ENCODE measurements at regions not wholly inside any gene's neighbourhood (a gene's known extent, or its start where the extent isn't known, plus 50 kb on each side); places are given as distances from the start of the nearest gene placed in this dataset.

DNA sequence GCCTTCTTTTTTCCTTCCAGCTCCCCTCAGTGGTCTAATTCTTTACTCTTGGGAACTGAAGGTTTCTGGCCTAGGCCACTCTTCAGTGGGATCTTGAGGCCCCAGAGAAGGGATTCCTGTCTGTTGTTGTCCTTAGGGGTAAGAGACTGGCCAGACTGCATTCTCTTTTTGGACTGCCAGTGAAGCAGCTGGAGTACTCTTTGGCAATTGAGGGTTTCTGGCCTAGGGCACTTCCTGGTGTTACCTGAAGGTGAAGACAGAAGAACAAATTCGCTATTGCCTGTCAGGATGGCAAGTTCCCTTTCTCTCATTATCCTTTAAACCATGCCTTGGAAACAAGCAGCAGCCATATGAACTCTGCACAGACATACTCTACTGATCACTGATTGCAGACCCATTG is 286.6 kb upstream of the ZP4 start:
- no peak for DNase-seq
- no peak overlapping the region for H3K4me3 ChIP-seq
- H3K9me3 ChIP-seq = no peaks in the 10 kb centered on the region
- H3K27me3 ChIP-seq = no peaks in the 10 kb centered on the region
- no peaks in the 10 kb centered on the region for H3K36me3 ChIP-seq

DNA sequence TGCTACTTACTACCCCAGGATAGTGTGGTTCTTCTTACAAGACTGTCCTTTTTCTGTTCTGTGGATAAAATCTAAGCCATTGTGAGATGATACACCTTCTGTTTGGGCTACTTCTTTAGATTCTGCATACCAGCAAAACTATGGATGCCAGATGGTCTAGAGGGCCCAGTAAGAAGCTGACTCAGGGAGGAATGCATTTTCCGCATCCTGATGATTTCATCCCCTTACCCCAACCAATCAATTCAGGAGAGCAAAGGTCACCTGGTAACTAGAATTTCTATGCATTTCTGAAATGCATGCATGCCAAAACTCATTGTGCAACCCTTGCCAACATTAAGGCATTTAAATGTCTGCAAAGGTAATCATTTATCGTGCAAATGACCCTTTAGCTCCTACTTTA is 285.7 kb upstream of the ZP4 start:
- Histone ChIP-seq H3K9me3 (no peaks in the 10 kb centered on the region), H3K4me3 (no peak overlapping the region), H3K36me3 (no peaks in the 10 kb centered on the region), H3K27me3 (no peaks in the 10 kb centered on the region)
- DNase-seq = no peak

DNA sequence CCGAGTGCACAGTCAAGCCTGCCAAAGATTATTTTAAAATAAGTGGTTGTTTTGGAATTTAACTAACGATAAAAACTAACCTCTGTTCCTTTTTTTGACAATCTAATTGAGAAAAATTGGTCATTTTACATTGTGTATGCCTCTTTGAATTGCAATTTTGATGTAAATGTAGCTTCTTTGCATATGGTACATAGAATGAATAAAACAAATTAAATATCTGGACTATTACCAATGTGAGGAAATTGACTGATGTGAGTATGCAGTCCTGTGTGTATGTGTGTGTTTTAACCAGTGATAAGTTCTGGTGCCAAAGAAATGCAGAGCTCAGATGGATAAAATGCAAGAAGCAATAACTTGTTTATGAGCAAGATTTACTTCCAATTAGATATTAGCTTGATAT is 281.3 kb upstream of the ZP4 start:
- Histone ChIP-seq H3K27me3 (no peaks in the 10 kb centered on the region), H3K9me3 (no peaks in the 10 kb centered on the region), H3K4me3 (no peak overlapping the region), H3K36me3 (no peaks in the 10 kb centered on the region)
- no peak for DNase-seq

DNA sequence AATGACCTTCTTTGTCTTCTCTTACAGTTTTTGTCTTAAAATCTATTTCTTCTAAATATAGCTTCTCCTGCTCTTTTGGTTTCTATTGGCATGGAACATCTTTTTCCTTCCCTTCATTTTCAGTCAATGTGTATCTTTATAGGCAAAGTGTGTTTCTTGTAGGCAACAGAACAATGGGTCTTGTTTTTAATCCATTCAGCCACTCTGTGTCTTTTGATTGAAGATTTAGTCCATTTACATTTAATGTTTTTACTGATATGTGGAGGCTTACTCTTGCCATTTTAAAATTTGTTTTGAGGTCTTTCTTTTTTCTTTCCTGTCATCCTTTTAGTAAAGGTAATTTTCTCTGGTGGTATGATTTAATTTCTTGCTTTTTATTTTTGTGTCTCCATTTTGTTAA is 271.2 kb upstream of the ZP4 start:
- H3K4me3 ChIP-seq = no peak overlapping the region
- H3K36me3 ChIP-seq = no peaks in the 10 kb centered on the region
- no peaks in the 10 kb centered on the region for H3K27me3 ChIP-seq
- H3K9me3 ChIP-seq = peaks cover 12% of the 10 kb centered on the region
- no peak for DNase-seq

DNA sequence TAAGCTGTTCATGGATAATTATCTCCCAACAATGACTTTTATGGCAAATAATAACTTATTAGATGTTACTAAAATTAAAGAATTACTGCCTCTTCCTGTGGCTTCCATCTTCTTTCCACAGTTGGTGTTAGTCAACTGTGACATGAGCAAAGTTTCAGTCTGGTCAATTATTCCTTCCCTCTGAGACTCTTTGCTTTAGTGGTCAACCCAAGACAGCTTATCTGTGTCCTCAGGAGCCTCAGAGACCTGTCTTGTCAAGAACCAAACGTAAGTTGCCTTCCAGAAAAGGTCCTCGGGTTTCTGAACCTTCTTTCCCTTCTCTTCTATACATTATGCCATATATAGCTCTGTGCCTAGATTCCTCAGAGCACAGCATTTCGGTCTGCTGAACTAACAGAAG is 263.2 kb upstream of the ZP4 start:
- no peaks in the 10 kb centered on the region for H3K27me3 ChIP-seq

DNA sequence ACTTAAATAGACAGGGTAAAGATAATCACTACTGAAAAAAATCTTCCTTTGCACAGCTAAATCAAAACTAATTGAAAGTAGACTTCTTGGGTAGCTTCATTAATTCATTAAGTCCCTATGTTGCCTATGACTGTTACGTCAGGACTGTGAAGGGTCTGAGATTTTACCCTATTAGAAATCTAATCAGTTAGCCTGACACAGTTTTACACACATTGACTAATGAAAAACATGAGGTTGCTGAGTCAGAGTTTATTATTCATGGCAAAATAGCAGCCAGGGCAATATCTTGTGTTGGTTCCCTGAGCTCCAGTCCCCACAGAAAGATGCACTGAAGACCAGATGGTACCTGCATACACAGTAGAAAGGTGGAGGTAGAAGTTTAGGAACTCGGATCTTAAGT is 262.5 kb upstream of the ZP4 start:
- Histone ChIP-seq H3K4me3 (no peak overlapping the region), H3K27me3 (no peaks in the 10 kb centered on the region), H3K36me3 (no peaks in the 10 kb centered on the region), H3K9me3 (no peaks in the 10 kb centered on the region)
- DNase-seq = no peak

More for the DNA sequence above, 263.2 kb upstream of the ZP4 start:
- Histone ChIP-seq H3K4me3 (no peak overlapping the region), H3K36me3 (no peaks in the 10 kb centered on the region), H3K9me3 (no peaks in the 10 kb centered on the region)
- DNase-seq = no peak

DNA sequence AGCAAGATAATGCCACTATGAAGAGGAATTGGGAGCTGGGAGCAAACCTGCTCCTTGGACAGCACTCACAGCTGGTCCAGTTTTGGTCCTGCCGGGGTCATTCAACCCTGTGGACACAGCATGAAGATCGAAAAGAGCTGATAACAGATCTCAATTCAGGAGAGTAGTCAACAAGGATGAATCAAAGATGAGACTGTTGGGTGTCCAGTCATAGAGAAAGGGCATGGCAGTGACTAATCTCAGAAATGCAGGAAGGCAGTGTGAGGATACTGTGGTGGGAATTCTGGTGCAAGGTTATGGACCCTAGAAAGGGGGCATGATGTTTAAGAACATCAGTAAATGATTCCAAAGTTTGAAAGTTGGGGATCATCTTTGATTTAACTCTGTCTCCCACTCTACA is 261.4 kb upstream of the ZP4 start:
- Histone ChIP-seq H3K27me3 (no peaks in the 10 kb centered on the region), H3K4me3 (no peak overlapping the region), H3K36me3 (no peaks in the 10 kb centered on the region), H3K9me3 (no peaks in the 10 kb centered on the region)
- DNase-seq = no peak

DNA sequence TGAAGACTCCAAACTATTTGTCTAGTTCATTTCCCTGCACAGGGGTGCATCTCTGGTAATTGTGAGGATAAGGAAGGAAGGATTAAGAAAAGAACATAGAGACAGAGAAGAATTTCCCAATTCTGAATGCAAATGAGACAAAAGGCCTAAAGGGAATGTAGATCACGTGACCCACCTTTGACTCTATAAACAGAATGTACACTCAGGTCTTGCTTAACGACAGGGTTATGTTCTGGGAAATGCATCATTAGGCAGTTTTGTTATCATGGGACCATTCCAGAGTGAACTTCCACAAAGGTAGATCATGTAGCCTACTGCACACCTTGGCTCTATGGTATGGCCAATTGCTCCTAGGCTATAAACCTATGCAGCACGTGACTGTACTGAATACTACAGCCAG is 252.3 kb upstream of the ZP4 start:
- Histone ChIP-seq H3K4me3 (no peak overlapping the region), H3K36me3 (no peaks in the 10 kb centered on the region), H3K9me3 (no peaks in the 10 kb centered on the region), H3K27me3 (no peaks in the 10 kb centered on the region)
- no peak for DNase-seq

DNA sequence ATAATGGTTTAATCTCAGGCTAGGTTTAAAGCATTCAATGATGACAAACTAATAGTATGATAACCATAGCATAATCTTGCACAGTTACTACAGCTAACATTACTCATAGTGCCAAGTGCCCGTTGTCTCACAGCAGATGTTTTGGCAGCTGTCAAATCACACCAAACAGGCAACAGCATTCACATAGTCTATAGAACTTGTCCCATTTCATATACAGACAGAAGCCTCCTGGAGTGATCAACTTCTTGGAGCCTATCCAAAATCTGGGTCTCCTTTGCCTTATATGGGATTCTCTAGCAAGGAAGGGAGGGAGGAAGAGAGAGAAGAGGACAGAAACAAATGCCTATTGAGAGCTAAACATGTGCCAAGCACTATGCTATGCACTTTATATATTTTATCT is 250.6 kb upstream of the ZP4 start:
- no peaks in the 10 kb centered on the region for H3K36me3 ChIP-seq
- no peaks in the 10 kb centered on the region for H3K9me3 ChIP-seq
- H3K27me3 ChIP-seq = no peaks in the 10 kb centered on the region
- no peak overlapping the region for H3K4me3 ChIP-seq
- no peak for DNase-seq

DNA sequence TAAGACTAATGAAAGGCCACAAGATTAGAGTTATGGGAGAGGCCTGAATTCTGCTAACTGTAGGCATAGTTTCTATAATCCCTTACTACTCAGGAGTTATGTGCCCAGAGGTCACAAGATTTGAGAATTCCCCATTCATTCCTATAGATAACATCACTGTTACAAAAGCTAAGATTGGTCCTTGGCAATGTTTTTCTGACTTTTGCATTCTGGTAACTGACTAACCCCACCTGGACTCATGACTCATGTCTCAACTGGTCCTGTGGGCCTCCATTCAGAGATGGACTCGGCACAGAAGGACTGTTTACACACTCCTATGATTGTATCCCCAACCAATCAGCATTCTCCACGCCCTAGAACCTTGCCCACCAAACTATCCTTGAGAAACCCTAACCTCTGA is 249.0 kb upstream of the ZP4 start:
- H3K27me3 ChIP-seq = no peaks in the 10 kb centered on the region
- H3K4me3 ChIP-seq = no peak overlapping the region
- no peaks in the 10 kb centered on the region for H3K36me3 ChIP-seq
- DNase-seq = no peak
- H3K9me3 ChIP-seq = no peaks in the 10 kb centered on the region

DNA sequence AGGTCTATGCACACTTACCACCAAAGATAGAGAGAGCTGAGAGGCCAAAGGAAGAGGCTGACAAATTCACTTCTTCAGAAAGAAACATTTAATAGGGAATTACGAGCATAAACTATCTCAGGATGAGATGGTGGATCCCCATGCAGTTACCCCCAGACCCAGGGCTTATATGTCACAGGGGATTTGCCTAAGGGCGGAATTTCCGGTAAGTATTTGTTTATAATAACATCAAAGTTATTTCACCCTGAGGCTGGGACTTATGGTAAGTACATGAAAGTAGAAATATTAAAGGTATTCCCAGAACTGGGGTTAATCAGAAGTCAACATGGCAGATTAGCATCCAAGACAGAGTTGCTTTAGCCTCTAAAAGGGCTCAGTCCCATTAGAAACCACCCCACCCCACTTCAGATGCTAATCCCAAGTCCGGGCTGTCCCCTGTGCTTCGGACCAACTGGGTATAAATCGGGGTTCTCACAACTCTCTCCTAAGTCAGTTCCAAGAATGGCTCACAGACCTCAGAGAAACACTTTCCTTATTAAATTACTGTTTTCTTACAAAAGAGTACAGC is 247.4 kb upstream of the ZP4 start:
- Histone ChIP-seq H3K36me3 (no peaks in the 10 kb centered on the region), H3K9me3 (no peaks in the 10 kb centered on the region), H3K4me3 (no peak overlapping the region), H3K27me3 (no peaks in the 10 kb centered on the region)
- DNase-seq = no peak

DNA sequence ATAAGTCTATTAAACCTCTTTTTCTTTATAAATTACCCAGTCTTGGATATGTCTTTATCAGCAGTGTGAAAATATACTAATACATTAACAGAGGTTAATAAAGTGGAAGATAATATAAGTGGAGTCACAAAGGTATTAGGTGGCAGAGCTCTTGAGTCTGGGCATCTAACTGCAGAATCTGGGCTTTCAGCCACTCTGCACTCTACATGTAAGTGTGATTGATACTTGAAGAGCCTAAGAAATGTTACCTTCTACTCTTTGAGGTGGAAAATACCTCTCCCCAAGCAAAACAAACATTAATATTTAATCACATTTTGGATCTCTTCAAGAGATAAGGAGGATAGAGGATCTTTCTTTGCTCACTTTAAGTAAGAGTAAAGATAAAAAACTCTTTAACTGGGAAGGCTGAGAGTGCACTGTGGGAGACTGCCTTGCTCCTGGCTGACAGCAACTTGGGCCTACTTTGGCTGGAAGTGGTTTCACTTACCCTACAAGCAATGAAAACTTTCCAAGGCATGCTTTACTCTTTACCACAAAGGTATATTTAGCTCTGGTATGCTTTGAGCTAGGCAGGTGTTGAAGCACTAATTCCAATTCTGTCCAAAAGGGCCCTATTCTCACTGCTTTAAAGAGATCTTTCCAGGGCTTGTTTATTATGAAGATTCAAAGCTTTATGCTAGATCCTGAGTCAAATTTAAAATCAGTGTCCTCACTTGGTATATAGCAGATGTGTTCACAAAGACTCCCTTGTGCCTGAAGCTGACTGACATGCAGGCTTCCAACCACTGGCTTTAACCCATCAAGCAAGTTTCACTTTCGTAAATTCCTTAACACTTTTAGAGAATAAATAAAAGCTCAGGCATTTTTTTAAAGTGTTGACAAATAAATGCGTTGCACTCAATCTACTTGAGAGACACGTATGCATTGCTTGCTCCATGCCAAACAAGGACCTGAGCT is 245.3 kb upstream of the ZP4 start:
- Histone ChIP-seq H3K36me3 (no peaks in the 10 kb centered on the region), H3K4me3 (no peak overlapping the region), H3K9me3 (no peaks in the 10 kb centered on the region), H3K27me3 (no peaks in the 10 kb centered on the region)
- no peak for DNase-seq

DNA sequence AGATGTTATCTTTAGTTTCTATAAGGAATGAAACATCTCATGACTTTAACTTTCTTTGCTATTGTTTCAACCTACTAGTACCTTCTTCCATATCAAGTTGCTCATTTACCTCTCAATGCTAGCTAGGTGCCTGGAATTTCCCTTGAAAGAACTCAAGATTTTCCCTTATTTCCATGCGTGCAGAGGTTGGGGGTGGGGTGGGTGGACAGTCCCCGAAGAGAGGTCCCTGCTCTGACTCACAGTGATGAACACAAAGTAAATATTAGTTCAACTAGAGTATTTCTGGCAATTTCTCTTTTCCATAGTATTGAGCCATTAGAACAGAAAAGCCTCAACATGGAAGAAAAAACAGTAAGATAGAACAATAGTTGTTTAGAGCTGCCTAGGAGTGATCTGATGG is 239.0 kb upstream of the ZP4 start:
- no peaks in the 10 kb centered on the region for H3K36me3 ChIP-seq
- no peaks in the 10 kb centered on the region for H3K9me3 ChIP-seq
- DNase-seq = no peak
- H3K27me3 ChIP-seq = no peaks in the 10 kb centered on the region
- no peak overlapping the region for H3K4me3 ChIP-seq

DNA sequence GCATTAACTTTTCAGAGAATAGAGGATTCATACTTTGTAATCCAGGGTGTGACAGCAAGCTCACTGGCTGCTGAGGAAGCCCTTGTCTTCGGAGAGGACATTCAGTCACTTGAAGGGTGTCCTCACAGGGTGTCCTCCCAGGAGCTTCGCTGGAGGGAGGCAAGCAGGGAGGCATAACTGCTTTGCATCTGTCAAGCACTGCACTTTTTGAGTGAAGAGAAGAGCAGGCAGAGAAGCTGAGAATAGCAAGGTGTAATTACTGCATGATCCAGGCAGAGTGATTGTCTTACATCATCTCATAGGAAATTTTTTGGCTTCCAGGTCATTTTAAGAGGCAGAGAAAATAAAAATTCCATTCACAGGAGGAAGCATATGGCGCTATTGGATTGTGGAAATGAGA is 232.5 kb upstream of the ZP4 start:
- H3K36me3 ChIP-seq = no peaks in the 10 kb centered on the region
- no peak for DNase-seq

DNA sequence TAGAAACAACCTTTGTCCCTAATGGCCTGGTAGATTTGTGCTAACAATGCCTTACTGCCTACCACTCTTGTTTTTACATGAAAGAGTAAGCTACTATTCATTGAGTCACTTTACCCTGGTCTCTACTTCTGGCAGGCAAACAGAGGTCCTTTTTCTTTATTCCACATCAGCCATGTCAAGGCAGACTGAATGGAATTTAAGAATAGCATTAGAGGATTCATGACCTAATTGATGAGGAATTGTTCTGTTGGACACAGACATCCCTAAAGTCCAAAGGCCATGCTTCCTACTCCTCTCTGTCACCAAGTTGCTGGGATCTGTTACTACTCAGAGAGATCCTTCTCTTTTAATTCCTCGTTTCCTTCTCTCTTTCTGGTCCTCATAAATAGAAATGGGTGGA is 229.1 kb upstream of the ZP4 start:
- Histone ChIP-seq H3K27me3 (no peaks in the 10 kb centered on the region; the same call in 1 of the 2 replicates), H3K36me3 (no peaks in the 10 kb centered on the region), H3K9me3 (no peaks in the 10 kb centered on the region), H3K4me3 (no peak overlapping the region)
- DNase-seq = no peak

More for the DNA sequence above, 232.5 kb upstream of the ZP4 start:
- H3K4me3 ChIP-seq = no peak overlapping the region
- no peaks in the 10 kb centered on the region for H3K9me3 ChIP-seq
- no peaks in the 10 kb centered on the region; the same call in 1 of the 2 replicates for H3K27me3 ChIP-seq

DNA sequence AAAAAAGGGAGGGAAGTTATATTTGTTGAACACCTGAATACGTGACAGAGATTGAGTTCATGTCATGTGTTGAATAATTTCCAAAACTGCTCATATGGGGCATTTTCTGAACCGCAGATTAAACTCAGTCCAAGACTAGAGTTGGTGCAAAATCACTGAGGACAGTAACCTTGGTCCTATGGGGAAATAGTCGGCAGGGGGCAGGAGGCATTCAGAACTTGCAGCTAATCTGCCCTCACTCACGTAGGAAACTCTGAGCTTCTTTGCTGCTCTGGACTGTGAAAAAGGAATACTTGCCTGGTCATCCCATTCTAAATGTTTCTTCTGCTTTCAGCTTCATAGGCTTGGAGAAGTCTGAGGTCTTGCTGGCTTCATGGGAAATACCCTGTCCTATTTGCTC is 228.3 kb upstream of the ZP4 start:
- DNase-seq = no peak
- Histone ChIP-seq H3K4me3 (no peak overlapping the region), H3K27me3 (no peaks in the 10 kb centered on the region; the same call in 1 of the 2 replicates), H3K36me3 (no peaks in the 10 kb centered on the region), H3K9me3 (no peaks in the 10 kb centered on the region)

DNA sequence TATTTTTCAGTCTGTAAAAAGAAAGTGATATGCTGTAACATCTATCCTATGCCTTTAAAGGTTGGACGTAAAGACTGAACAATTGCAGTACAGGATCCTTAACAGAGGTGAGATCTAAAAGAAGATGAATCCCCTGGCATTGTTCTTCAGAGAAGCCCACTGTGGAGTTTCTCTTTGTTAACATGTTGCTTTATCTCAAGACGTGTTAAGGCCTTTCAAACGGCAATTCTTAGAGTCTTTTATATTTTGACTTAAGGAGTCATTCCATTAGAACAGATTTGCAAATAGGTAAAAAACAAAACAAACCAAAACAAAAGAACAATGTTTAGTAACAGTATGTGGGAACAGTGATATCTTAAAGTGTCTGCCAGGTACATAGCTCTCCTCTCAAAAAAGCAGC is 225.1 kb upstream of the ZP4 start:
- no peak for DNase-seq
- Histone ChIP-seq H3K27me3 (no peaks in the 10 kb centered on the region; the same call in 1 of the 2 replicates), H3K9me3 (no peaks in the 10 kb centered on the region), H3K4me3 (no peak overlapping the region), H3K36me3 (no peaks in the 10 kb centered on the region)

Measured in MG63 (cell line).